Gastrocnemius medialis (tissue), 4 donors: ENCODE measurements at regions not wholly inside any gene's neighbourhood (a gene's known extent, or its start where the extent isn't known, plus 50 kb on each side); places are given as distances from the start of the nearest gene placed in this dataset.

Source experiments
- POLR2A ChIP-seq, 2 donors: fragments of 450-650 bp; IDR thresholded peaks; one replicate each; pipeline ENCODE4 v1.6.1; 2017; ENCODE audit warnings: antibody characterized with exemption in 2 of 2, mild to moderate bottlenecking in 2 of 2, moderate library complexity in 2 of 2
- TF ChIP-seq, protein P1 (sequence below), 5 experiments: fragments of 450-650 bp in 3 of 5; fragments of 200-600 bp in 2 of 5; sonication (generic) in 2 of 5; IDR thresholded peaks in 4 of 5; conservative IDR thresholded peaks in 1 of 5; 1 replicate in 4 of 5; 2 replicates in 1 of 5; pipeline ENCODE4 v1.5.1; 2016 to 2019; ENCODE audit warnings: antibody characterized with exemption in 5 of 5, mild to moderate bottlenecking in 3 of 5, moderate library complexity in 3 of 5

DNA sequence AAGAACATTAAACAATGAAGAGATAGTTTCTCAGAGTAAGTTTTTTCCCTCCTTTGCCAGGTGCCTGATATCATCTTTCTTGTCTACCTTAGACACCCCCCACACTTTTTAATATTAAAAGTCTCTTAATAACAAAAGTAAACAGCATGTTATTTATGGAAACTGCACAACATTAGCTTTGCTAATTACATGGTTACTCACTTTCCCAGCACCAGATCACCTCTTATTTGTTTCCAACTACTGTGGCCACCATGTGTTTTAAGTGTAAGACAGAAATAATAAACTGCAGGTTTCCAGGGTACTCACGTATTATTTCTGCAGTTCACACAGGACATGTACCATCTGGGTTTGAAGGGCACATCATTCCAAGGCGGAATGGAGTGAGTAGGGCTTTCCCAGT lies 125.0 kb downstream of the TRMT11 start:
- TF ChIP-seq, protein P1, sequence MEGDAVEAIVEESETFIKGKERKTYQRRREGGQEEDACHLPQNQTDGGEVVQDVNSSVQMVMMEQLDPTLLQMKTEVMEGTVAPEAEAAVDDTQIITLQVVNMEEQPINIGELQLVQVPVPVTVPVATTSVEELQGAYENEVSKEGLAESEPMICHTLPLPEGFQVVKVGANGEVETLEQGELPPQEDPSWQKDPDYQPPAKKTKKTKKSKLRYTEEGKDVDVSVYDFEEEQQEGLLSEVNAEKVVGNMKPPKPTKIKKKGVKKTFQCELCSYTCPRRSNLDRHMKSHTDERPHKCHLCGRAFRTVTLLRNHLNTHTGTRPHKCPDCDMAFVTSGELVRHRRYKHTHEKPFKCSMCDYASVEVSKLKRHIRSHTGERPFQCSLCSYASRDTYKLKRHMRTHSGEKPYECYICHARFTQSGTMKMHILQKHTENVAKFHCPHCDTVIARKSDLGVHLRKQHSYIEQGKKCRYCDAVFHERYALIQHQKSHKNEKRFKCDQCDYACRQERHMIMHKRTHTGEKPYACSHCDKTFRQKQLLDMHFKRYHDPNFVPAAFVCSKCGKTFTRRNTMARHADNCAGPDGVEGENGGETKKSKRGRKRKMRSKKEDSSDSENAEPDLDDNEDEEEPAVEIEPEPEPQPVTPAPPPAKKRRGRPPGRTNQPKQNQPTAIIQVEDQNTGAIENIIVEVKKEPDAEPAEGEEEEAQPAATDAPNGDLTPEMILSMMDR (IDR thresholded peaks at IDR 0.05 in 4 of 5, conservative IDR thresholded peaks at IDR 0.05 in 1 of 5): no peak
- no peak for TF ChIP-seq POLR2A (IDR thresholded peaks at IDR 0.05)
